ENCODE measurements at regions not wholly inside any gene's neighbourhood (a gene's known extent, or its start where the extent isn't known, plus 50 kb on each side); places are given as distances from the start of the nearest gene placed in this dataset.

- no peak for TF ChIP-seq AFF4 (CRISPR knock-in tag; IDR thresholded peaks at IDR 0.05)
- TF ChIP-seq CTCF (IDR thresholded peaks at IDR 0.05 in 2 of 3, conservative IDR thresholded peaks at IDR 0.05 in 1 of 3; ENCODE audit: insufficient read depth in 2 of 3, low read depth in 1 of 3, low read length in 3 of 3) = no peak
- TF ChIP-seq PATZ1 (CRISPR knock-in tag; IDR thresholded peaks at IDR 0.05; ENCODE audit: borderline replicate concordance) = no peak
- TF ChIP-seq SRF (CRISPR knock-in tag; IDR thresholded peaks at IDR 0.05) = no peak
- no peak for TF ChIP-seq EZH2 (IDR thresholded peaks at IDR 0.05; ENCODE audit: borderline replicate concordance, low read depth, low read length)
- TF ChIP-seq E2F3 (CRISPR knock-in tag; IDR thresholded peaks at IDR 0.05) = no peak
- no peak for TF ChIP-seq NR1H2 (CRISPR knock-in tag; IDR thresholded peaks at IDR 0.05)
- no peak for TF ChIP-seq POLR2A (conservative IDR thresholded peaks at IDR 0.05)
- TF ChIP-seq RFX1 (IDR thresholded peaks at IDR 0.05) = no peak
- TF ChIP-seq KLF13 (tag; IDR thresholded peaks at IDR 0.05; ENCODE audit: borderline replicate concordance, low read depth) = no peak
Observed at GRCh38 chr17:31674305-31674704, 184.7 kb downstream of the COPRS start.
